HG02943 (cell line): ENCODE measurements at regions not wholly inside any gene's neighbourhood (a gene's known extent, or its start where the extent isn't known, plus 50 kb on each side); places are given as distances from the start of the nearest gene placed in this dataset.
"Not testable (repeated sequence)": the region's sequence is repeated elsewhere in the genome, so short reads cannot be mapped to it uniquely, and the experiment has no call there.

ENCODE experiments used
- ATAC-seq: cut with Tn5 transposase; IDR thresholded peaks from one replicate; pipeline ENCODE4 v1.9.1; 2021; ENCODE audit warnings: mild to moderate bottlenecking, low read depth, moderate library complexity; ENCODE audit not compliant: unreplicated experiment

DNA sequence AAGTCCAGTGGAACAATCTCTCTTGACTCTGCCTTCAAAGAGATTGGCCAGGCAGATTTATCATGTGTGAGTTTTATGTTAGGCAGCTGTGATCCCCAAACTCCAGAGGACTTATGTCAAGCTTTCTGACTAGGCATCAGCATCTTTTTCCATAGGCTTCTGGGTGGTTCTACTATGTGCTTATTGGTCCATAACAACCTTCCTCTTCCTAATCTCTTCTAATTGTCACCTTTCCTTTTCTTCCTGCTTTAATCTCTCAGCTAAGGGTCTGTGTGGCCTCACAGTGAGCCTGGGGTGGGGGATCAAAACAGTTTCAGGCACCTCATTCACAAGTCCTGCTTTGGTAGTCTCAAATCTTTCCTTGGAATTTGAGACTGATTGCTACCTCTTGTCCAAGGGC, 170.9 kb upstream of the CHD1 start:
- ATAC-seq = no peak

- ATAC-seq = no peak
Observed at GRCh38 chr5:99089822-99090549, 161.2 kb upstream of the CHD1 start.

- ATAC-seq = no peak
Observed at GRCh38 chr5:99088309-99088708, 159.5 kb upstream of the CHD1 start.

- ATAC-seq = no peak
Observed at GRCh38 chr5:99083197-99083596, 154.4 kb upstream of the CHD1 start.

DNA sequence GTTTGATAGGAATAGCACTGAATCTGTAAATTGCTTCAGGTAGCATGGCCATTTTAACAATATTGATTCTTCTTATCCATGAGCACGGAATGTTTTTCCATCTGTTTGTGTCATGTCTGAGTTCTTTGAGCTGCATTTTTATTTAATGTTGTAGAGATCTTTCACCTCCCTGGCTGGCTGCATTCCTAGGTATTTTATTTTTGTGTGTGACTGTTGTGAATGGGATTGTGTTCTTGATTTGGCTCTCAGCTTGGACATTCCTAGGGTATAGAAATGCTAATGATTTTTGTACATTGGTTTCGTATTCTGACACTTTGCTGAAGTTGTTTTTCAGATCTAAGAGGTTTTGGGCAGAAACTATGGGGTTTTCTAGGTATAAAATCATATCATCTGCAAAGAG, 152.9 kb upstream of the CHD1 start:
- ATAC-seq = no peak

GRCh38 chr5:99076723-99077640, 148.2 kb upstream of the CHD1 start:
- ATAC-seq = no peak

GRCh38 chr5:99072846-99073245, 144.0 kb upstream of the CHD1 start:
- ATAC-seq = no peak

- no peak for ATAC-seq
Observed at GRCh38 chr5:99070822-99071221, 142.0 kb upstream of the CHD1 start.

DNA sequence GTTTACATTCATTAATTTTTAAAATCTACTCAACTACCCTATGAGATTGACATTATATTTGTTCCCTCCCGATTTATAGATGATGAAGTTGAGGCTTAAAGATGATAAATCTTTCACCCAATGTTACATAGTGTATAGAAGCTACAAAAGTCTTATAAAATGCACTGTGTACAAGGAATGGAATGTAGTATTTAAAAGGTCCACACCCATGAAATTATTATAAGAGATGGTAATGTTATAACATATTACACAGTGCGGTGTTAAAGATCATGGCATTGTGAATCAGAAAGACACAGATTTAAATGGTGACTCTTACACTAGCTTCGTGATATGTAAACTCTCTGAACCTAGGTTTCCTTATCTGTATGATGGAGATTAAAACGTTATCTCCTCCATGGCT, 141.6 kb upstream of the CHD1 start:
- ATAC-seq = no peak

GRCh38 chr5:99068944-99069650, 140.3 kb upstream of the CHD1 start:
- peak; percentile 71 for ATAC-seq

DNA sequence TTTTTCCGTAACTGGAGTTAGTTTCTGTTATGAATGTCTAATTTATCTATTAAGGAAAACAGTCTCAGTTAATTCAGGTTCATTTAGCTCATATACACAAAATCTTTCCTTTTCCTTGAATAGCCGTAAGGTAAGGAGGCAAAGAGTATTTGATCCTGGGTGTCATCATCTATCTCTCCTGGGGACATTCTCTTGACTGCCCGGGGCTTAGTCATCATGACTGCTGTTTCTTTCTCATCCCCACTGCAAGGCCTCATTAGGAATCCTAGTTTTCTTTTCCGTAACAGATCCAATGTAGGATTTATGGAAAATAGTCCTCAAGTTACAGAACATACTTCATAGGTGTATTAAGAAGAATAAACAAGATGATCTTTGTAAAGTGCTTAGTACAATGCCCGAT, 134.9 kb upstream of the CHD1 start:
- ATAC-seq = no peak

GRCh38 chr5:99061711-99062110, 132.9 kb upstream of the CHD1 start:
- no peak for ATAC-seq

GRCh38 chr5:99061299-99061698, 132.5 kb upstream of the CHD1 start:
- no peak for ATAC-seq

DNA sequence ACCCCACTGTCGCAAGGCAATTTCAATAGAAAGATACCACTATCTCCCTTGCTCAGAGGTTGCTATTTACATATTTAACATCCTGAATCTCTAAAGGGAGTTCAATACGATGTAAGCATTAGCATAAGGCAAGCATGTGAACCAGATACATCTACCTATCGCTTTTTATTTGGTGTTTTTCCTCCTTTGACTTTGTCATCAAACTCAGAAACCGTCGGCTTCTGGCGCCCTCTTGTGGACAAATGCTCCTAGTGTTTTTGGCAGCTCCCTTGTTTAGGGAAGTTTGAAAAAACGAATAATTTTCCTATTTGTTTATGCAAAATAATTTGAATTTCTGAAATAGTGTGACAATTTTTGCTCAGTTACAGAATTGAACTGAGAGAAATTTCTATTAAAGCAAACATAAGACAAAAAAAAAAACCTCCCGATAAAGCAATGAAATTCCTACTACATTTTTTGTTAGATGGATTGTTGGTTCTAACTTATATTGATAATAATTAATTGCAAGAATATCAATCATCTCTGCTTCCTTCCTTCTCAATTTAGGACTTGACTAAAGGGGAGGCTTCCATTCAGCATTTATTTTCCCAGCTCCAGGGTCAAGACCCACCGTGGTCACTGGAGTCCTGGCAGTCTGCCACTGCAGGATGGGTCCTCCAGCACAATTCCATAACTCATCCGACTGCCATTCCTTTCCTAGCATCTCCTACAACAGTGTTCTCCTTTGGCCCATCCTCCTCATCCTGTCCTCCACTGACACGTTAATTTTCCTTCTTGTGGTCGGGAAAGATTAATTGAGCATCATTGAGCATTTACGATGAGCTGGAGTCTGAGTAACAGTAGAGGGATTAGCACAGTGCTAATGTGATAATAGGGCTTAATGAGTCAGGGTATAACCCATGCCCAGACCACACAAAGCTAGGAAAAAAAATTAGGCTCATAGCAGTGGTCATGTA, 131.8 kb upstream of the CHD1 start:
- ATAC-seq = no peak

GRCh38 chr5:99059685-99060084, 130.9 kb upstream of the CHD1 start:
- ATAC-seq = peak; percentile 62

DNA sequence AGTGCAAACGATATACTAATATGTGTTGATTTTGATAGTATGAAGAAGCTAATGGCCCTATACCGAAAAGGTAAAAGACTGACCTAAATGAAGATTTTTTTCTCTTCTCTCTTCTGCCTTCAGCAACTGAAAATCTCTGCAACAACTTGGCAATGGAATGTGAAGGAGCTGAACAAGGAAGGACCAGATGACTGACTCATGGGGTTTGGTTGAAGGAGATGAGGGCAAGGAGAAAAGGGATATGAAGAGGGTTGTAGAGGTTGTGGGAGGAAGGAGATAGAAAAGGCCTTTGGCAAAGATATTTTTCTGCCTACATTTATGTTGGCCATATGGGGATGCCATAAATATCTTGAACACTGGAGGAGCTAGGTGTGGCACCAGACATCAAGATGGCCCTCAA, 129.7 kb upstream of the CHD1 start:
- no peak for ATAC-seq

GRCh38 chr5:99054972-99055371, 126.2 kb upstream of the CHD1 start:
- ATAC-seq = no peak

DNA sequence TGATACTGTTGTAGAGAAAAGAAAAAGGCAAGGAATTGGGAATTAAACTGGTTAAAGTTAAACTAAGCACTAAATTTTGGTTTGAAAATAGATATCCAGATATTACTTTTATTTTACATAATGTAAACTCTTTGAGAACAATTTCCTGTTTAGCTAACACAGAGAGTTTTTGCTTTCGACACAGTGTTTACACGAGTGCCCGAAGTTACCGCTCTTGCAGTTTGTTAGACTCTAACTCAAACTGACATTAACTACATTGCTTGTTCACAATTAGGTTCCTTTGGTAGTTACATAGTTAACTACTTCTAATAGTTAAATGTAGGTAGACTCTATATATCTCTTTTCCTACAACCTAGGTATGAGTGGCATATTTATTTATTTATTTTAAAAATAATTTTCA, 117.1 kb upstream of the CHD1 start:
- no peak for ATAC-seq

- ATAC-seq = not testable (repeated sequence)
Observed at GRCh38 chr5:99043257-99043656, 114.5 kb upstream of the CHD1 start.

DNA sequence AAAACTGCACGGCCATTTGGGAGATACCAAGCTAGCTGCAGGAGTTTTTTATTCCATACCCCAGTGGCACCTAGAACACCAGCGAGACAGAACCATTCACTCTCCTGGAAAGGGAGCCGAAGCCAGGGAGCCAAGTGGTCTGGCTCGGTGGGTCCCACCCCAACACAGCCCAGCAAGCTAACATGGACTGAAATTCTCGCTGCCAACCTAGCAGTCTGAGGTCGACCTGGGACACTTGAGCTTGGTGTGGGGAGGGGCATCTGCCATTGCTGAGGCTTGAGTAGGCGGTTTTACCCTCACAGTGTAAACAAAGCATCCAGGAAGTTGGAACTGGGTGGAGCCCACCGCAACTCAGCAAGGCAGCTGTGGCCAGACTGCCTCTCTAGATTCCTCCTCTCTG, 108.9 kb upstream of the CHD1 start:
- ATAC-seq = no peak
